ENCODE measurements at regions not wholly inside any gene's neighbourhood (a gene's known extent, or its start where the extent isn't known, plus 50 kb on each side); places are given as distances from the start of the nearest gene placed in this dataset.

- no peak for TF ChIP-seq POLR2A (IDR thresholded peaks at IDR 0.05)
- no peak for TF ChIP-seq CTCF (IDR thresholded peaks at IDR 0.05 in 4 of 5, conservative IDR thresholded peaks at IDR 0.05 in 1 of 5)
Observed at GRCh38 chr4:126440297-126440696, 1125.5 kb downstream of the FAT4 start.
